H1 (cell line): ENCODE measurements at regions not wholly inside any gene's neighbourhood (a gene's known extent, or its start where the extent isn't known, plus 50 kb on each side); places are given as distances from the start of the nearest gene placed in this dataset.

Experiments used
- CEBPB ChIP-seq: IDR thresholded peaks from 2 replicates; pipeline ENCODE4 v1.6.1; 2012; ENCODE audit warnings: low read depth, low read length
- CREB1 ChIP-seq: IDR thresholded peaks from 2 replicates; pipeline ENCODE4 v1.6.1; 2012; ENCODE audit warnings: inconsistent platforms
- CTBP2 ChIP-seq: IDR thresholded peaks from 2 replicates; pipeline ENCODE4 v1.7.0; 2011; ENCODE audit warnings: borderline replicate concordance, mild to moderate bottlenecking, moderate library complexity, mixed read lengths, low read length; ENCODE audit not compliant: insufficient read depth, insufficient read length
- E2F6 ChIP-seq: IDR thresholded peaks from 2 replicates; pipeline ENCODE4 v1.6.1; 2012; ENCODE audit warnings: inconsistent platforms
- EP300 ChIP-seq, 2 experiments: IDR thresholded peaks; 1 replicate in 1 of 2; 2 replicates in 1 of 2; pipeline ENCODE4 v1.6.1; 2011 to 2012; ENCODE audit warnings: low read depth in 2 of 2, low read length in 2 of 2, mild to moderate bottlenecking in 2 of 2, borderline replicate concordance in 1 of 2, inconsistent platforms in 1 of 2, moderate library complexity in 1 of 2
- HDAC2 ChIP-seq, 2 experiments: fragments of 300-600 bp in 1 of 2; sonication (generic) in 1 of 2; IDR thresholded peaks; 2 replicates each; pipeline ENCODE4 v1.6.1; 2011 to 2012; ENCODE audit warnings: low read depth in 2 of 2, low read length in 2 of 2, mild to moderate bottlenecking in 2 of 2, moderate library complexity in 2 of 2, borderline replicate concordance in 1 of 2, inconsistent platforms in 1 of 2

DNA sequence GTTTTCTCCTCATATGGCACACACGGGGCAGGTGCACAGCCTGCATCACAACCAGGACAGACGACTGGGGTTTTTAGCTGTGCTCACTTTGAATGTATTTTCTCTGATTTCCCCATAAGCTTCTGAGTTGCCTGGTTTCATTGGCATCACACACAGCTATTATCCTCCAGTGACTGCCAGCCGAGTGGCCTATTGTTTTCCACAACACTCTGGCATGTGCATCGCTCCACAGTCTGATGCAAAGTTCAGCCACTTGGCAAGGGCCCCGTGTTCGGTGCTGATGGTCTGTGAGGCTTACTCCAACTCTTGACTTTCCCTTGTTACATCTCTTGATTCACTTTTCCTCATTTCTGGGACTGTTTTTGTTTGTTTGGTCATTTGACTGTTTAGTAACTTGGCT, 593.1 kb downstream of the CBLN2 start (continued):
- TF ChIP-seq E2F6 (no peak), HDAC2 (IDR thresholded peaks at IDR 0.05; ENCODE audit: borderline replicate concordance in 1 of 2, low read depth in 2 of 2, low read length in 2 of 2) (no peak), CTBP2 (no peak), EP300 (IDR thresholded peaks at IDR 0.05; ENCODE audit: borderline replicate concordance in 1 of 2, low read depth in 2 of 2, low read length in 2 of 2) (no peak), CREB1 (no peak), CEBPB (no peak)
